OCI-LY1 (cell line): ENCODE measurements at regions not wholly inside any gene's neighbourhood (a gene's known extent, or its start where the extent isn't known, plus 50 kb on each side); places are given as distances from the start of the nearest gene placed in this dataset.

Source experiments
- CTCF ChIP-seq: fragments of 200-600 bp; sonication (generic), shearing (Covaris generic); IDR thresholded peaks from 2 replicates; pipeline ENCODE4 v1.5.1; 2017; ENCODE audit warnings: mild to moderate bottlenecking, antibody characterized with exemption, low read length, moderate library complexity, mixed read lengths
- EZH2 ChIP-seq: fragments of 200-600 bp; sonication (generic), shearing (Covaris generic); IDR thresholded peaks from 2 replicates; pipeline ENCODE4 v1.8.0; 2017; ENCODE audit warnings: borderline replicate concordance, mixed run types, mild to moderate bottlenecking, antibody characterized with exemption, low read length, moderate library complexity, mixed read lengths

- TF ChIP-seq CTCF: no peak
- no peak for TF ChIP-seq EZH2
These were observed 1932.2 kb upstream of the RAG2 start for GRCh38 chr11:38530226-38530625.
